ENCODE measurements at regions not wholly inside any gene's neighbourhood (a gene's known extent, or its start where the extent isn't known, plus 50 kb on each side); places are given as distances from the start of the nearest gene placed in this dataset.
"Not testable (repeated sequence)": the region's sequence is repeated elsewhere in the genome, so short reads cannot be mapped to it uniquely, and the experiment has no call there.

DNA sequence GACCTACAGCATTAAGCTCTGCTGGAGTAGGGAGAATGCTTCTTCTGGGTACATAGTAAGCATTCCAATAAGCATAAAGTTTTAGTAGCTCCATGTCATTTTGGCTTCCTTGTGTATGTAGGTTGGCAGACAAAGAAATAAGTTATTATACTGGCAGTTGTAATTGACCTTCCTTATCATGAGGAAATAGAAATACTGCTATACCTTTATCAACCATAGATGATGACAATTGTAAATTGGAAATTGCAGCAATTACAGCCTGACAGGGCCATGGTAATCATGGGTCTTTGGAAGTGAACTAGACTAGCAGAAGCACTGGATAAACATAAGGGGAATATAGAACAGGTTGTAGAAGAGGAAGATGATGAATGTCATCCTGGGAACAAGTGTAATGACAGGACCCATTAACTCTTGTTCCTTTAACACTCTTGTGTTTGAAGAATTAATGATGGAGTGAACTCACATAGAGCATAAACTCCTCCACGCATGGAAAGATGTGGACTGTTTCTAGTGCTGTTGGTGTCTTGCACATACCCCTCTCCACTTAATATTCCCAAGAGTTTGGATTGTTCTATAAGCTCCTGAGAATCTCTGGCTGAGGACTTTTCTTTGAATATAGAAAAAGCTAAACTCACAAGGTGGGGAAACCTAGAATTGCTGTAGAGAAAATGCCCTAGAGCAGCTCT lies 137.5 kb downstream of the OR4F15 start:
- BruUV-seq (replicated peaks); H2BK120ac ChIP-seq (ENCODE audit: low read depth, low read length): not testable (repeated sequence)
- WGBS, 2 experiments (ENCODE audit: extremely low coverage in 2 of 2, insufficient read length in 1 of 2): no CpG with 5 or more reads among the region's 1 CpG

DNA sequence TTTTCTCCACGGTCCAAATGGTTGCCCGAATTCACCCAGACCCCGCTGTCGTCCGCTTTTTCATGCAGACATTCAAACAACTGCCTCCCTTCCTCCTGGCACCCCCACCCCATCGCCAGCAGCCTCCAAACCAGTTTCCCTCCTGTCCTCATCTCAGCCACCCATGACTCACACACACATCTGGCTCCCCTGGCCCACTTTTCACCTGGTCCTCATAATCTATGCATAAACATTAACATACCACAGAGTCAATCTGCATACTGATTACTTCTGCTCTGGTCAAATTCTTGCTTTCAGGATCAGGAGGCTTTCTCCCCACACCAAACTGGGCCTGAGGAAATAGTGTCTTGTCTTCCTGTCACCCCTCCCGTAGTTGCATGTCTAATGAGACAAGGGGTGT lies 142.0 kb downstream of the OR4F15 start:
- ATAC-seq (ENCODE audit: low read depth); intact Hi-C loops (cut with micrococcal nuclease): not testable (repeated sequence)

More for the DNA sequence above, 137.5 kb downstream of the OR4F15 start:
- H3K4me1 ChIP-seq (ENCODE audit: control insufficient read depth, insufficient read depth, low read length); H3K9me3 ChIP-seq (ENCODE audit: control insufficient read depth, insufficient read depth, low read length); H3K9ac ChIP-seq (ENCODE audit: low read depth, low read length); H2BK15ac ChIP-seq (ENCODE audit: low read depth, low read length); intact Hi-C loops (cut with micrococcal nuclease); H2AK9ac ChIP-seq (replicated peaks; ENCODE audit: low read depth, low read length, poor library complexity); H3K23ac ChIP-seq (ENCODE audit: low read depth, low read length); H2BK5ac ChIP-seq (ENCODE audit: low read depth, low read length, poor library complexity, severe bottlenecking); H4K8ac ChIP-seq (ENCODE audit: low read depth in 2 of 2, low read length in 2 of 2); H3K4ac ChIP-seq (ENCODE audit: low read depth, low read length); H3K14ac ChIP-seq (replicated peaks; ENCODE audit: low read depth, low read length); CTCF ChIA-PET; H2AK5ac ChIP-seq (ENCODE audit: low read depth, low read length); H4K5ac ChIP-seq (ENCODE audit: low read depth, low read length); ATAC-seq (ENCODE audit: low read depth); H3K4me3 ChIP-seq (ENCODE audit: insufficient read depth, low read depth, low read length); H3K27me3 ChIP-seq (ENCODE audit: control insufficient read depth, insufficient read depth, low read length); in situ Hi-C loops (cut with MboI; ENCODE audit: low sequenced_read_pairs); dilution Hi-C loops (cut with HindIII; ENCODE audit: low sequenced_read_pairs, unreplicated experiment); H3K36me3 ChIP-seq (ENCODE audit: control insufficient read depth, insufficient read depth, low read length); H3K9me1 ChIP-seq (ENCODE audit: insufficient read depth, low read length); H3K79me1 ChIP-seq (ENCODE audit: low read depth in 1 of 2, low read length in 2 of 2); POLR2A ChIA-PET (ENCODE audit: unreplicated experiment); H3K18ac ChIP-seq (ENCODE audit: low read depth, low read length); H3K56ac ChIP-seq (ENCODE audit: extremely low read depth, insufficient read depth, low read length); H4K20me1 ChIP-seq (ENCODE audit: insufficient read depth, low read length); H3K4me2 ChIP-seq (ENCODE audit: low read depth, low read length); H3K27ac ChIP-seq (ENCODE audit: insufficient read depth, low read length); H4K91ac ChIP-seq (ENCODE audit: insufficient read depth, low read depth, low read length); DNase-seq; H2AFZ ChIP-seq (replicated peaks; ENCODE audit: low read length, poor library complexity); H2BK20ac ChIP-seq (ENCODE audit: low read depth, low read length): not testable (repeated sequence)

More for the DNA sequence above, 142.0 kb downstream of the OR4F15 start:
- dilution Hi-C loops (cut with HindIII; ENCODE audit: low sequenced_read_pairs, unreplicated experiment); H2AK5ac ChIP-seq (ENCODE audit: low read depth, low read length); H3K79me1 ChIP-seq (ENCODE audit: low read depth in 1 of 2, low read length in 2 of 2); DNase-seq; POLR2A ChIA-PET (ENCODE audit: unreplicated experiment); H4K8ac ChIP-seq (ENCODE audit: low read depth in 2 of 2, low read length in 2 of 2); H2AK9ac ChIP-seq (replicated peaks; ENCODE audit: low read depth, low read length, poor library complexity); H4K91ac ChIP-seq (ENCODE audit: insufficient read depth, low read depth, low read length); H3K4ac ChIP-seq (ENCODE audit: low read depth, low read length); CTCF ChIA-PET; H3K36me3 ChIP-seq (ENCODE audit: control insufficient read depth, insufficient read depth, low read length); H3K4me3 ChIP-seq (ENCODE audit: insufficient read depth, low read depth, low read length); H4K5ac ChIP-seq (ENCODE audit: low read depth, low read length); H3K27ac ChIP-seq (ENCODE audit: insufficient read depth, low read length); H2AFZ ChIP-seq (replicated peaks; ENCODE audit: low read length, poor library complexity); H3K9me3 ChIP-seq (ENCODE audit: control insufficient read depth, insufficient read depth, low read length); BruUV-seq (replicated peaks); H2BK5ac ChIP-seq (ENCODE audit: low read depth, low read length, poor library complexity, severe bottlenecking); H2BK120ac ChIP-seq (ENCODE audit: low read depth, low read length); H3K9me1 ChIP-seq (ENCODE audit: insufficient read depth, low read length); H2BK20ac ChIP-seq (ENCODE audit: low read depth, low read length); H3K14ac ChIP-seq (replicated peaks; ENCODE audit: low read depth, low read length); H3K9ac ChIP-seq (ENCODE audit: low read depth, low read length); H3K56ac ChIP-seq (ENCODE audit: extremely low read depth, insufficient read depth, low read length); H2BK15ac ChIP-seq (ENCODE audit: low read depth, low read length); H3K4me2 ChIP-seq (ENCODE audit: low read depth, low read length); H3K4me1 ChIP-seq (ENCODE audit: control insufficient read depth, insufficient read depth, low read length); in situ Hi-C loops (cut with MboI; ENCODE audit: low sequenced_read_pairs); H3K23ac ChIP-seq (ENCODE audit: low read depth, low read length); H3K18ac ChIP-seq (ENCODE audit: low read depth, low read length); H3K27me3 ChIP-seq (ENCODE audit: control insufficient read depth, insufficient read depth, low read length); H4K20me1 ChIP-seq (ENCODE audit: insufficient read depth, low read length): not testable (repeated sequence)
- WGBS, 2 experiments (ENCODE audit: extremely low coverage in 2 of 2, insufficient read length in 1 of 2): no CpG with 5 or more reads among the region's 7 CpGs

Data from IMR-90 (cell line).